EH (cell line): ENCODE measurements at regions not wholly inside any gene's neighbourhood (a gene's known extent, or its start where the extent isn't known, plus 50 kb on each side); places are given as distances from the start of the nearest gene placed in this dataset.
A peak's percentile ranks its signal among the peaks of the same experiment; 100 is the strongest.

Experiments
- DNase-seq: peaks from one replicate; pipeline ENCODE4 v3.0.0-alpha.2; 2015; ENCODE audit warnings: low read depth

DNA sequence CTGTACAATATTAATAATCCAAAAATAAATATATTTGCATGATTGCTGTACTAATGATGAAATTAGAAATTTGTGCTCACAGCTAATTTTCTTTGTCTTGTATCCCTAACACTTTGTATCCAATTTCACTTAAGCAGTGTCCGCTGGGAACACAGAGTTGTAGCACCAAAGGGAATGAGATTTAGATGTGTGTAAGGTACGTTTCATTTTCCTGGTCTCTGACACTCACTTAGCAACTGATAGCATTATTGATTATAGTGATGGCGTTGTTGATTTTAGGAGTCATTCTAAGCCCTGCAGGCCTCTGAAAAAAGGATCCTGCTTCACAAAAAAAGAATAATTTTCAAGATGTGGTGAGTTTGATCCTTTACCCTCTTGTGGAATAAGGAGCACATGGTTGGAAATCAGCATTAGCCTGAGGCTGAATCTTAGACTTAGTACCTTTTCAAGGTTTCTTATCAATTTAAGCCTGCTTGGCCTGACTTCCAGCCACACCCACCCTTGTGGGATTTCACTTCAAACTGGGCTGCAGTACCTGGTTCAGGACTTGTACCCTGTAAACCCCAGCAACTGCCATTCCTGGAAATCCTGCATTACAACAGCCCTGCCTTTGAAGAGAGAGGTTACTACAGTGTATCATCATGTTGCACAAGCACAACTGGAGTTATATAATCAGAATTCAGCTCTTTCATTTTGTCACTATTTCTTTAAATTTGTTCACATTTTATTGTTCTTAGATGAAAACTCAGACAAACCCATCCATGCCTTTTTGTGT, 116.2 kb downstream of the RND3 start:
- DNase-seq = no peak

DNA sequence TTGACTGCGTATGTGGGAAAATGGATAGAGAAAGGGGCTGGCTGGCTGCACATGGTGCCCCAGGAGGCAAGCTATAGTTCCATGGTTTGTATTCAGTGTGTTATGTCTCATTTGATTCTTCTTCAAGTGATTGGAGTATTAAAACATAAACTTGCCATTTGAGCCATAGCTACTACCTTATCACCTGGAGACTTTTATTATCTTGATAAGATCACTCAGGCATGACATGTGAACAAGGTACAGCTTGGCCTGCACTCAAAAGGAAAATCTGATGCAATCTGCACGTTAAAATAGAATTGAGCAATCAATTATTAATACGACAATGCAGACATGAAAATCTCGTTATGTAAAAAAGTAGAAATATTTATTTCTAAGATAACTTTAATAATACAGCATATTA, 116.9 kb downstream of the RND3 start:
- DNase-seq = no peak

DNA sequence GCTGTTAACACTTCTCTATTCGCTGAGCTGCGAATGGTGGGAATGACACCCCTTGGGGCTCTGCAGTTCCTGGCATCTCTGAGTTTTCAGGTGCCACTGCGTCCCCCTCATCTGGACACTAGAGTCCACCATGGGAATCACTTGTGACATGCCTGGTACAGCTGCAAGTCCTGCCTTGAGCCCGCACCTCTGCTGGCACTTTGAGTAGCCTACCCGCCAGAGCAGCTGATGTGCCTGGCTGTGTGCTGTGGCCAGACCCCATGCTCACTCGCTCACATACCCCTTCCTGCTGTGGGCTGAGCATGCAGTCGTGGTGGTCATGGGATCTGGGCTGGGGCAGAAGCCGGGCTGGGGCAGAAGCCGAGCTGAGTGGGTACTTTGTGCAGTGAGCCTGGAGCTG, 117.6 kb downstream of the RND3 start:
- DNase-seq = no peak

DNA sequence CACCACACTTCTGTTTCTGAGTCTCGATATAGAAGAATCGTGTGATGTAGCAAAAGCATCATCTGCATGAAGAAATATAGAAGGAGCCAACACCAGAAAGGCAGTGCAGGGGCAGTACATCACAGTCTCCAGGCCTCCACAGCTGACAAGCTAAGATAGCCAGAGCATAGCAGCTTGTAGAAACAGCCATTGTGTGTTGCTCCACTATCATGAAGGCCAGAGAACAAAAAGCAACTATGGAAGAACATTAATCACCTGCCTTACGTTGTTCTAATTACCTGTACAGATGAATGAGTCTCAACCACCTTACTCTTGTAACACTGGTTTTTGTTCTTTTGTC, 129.0 kb downstream of the RND3 start:
- DNase-seq = no peak

DNA sequence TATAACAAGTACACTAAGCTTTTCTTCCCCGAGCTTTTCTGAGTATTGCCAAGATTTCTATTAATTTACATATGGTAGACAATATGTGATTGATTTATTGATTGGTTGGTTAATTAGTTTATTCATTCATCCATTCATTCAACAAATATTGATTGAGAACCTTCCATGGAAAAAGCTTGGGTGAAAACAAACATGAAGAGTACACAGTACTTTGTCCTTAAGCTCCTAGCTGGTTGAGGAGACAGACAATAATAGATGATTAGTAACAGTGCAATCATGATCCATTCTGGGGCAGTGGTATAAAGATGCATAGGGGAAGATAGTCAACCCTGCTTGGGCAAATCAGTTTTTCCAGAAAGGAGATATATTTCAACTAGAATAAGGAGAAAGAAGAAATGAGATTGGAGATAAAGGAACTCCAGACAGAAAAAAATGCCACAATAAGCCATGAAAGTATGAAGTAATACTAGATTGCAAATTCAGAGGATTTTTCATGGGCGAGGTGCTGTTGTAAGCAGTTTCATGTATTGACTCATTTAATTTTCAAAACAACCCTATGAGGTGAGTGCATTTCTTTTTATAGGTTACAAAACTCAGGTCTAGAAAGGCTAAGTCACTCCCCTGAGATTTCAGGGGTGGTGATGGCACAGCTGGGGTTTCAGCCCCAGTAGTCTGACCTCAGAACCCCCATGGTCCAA, 129.5 kb downstream of the RND3 start:
- DNase-seq = no peak

DNA sequence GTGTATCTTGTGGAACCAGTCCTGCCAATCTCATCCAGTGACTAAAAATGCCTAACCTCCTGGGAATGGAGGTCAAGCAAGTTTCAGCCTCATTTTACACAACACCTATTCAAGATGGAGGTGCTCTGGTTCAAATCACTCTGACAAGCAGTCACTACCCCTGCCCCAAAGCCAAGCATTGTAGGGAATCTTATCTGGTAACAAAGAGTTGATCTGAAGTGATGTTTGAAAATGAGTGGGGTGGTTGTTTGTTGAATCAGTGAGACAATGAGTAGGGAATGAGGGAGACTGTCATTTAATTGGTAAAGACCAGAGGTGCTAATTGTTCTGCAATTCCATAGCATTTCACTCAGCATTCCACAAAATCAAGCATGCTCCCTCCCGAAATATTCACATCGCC, 132.0 kb downstream of the RND3 start:
- DNase-seq = no peak

DNA sequence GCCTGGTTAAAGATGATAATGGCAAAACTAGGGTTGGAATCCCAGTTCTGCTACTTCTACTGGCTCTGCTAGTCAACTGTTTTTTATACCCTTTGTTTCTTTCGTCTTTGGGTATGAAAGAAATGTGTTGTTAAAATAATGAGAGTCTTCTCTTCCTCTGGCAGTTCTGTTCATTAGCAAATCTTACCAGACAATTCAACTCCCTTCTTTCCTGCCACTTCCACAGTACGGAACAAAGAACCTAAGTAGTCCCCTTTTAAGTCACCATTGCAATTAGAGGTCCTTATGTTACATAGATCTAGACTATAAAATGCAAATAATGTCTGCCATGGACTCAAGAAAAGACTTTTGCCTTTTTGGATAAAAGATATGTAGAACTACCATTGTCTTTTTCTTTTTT, 134.1 kb downstream of the RND3 start:
- DNase-seq = no peak

DNA sequence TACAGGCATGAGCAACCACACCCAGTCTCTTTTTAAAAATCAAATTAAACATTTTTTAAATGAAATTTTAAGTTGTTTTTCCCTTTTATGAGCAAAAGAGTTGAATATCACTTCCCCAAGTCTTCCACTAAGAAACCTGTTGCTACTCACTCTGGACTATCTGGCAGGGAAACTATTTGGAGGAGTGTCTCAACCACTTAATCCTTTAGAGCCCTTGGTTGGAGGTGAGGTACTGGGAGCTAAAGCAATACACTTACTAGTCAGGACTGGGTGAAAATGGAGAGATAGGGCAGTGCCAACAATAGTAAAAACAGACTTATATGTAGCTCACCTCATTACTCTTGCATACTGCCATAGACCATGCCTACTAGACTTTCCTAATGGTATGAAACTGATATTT, 135.5 kb downstream of the RND3 start:
- DNase-seq = no peak

DNA sequence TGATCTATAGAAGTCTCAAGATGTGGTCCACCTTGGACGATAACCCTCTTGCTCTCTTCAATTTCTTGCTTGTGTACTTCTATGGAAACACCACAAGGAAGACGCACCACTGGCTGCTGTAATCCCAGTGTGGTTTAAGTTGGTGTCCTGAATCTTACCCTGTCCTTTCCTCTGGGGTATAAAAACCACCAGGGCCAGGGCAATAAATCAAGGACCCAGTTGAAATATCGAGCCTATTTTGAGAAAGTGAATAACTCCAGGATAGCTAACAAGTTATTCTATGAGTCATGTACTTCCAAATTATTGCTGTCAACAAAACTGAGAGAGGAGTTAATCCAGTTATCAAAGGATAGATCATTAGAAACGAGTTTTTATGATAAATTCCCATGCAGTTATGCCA, 137.0 kb downstream of the RND3 start:
- DNase-seq = no peak

DNA sequence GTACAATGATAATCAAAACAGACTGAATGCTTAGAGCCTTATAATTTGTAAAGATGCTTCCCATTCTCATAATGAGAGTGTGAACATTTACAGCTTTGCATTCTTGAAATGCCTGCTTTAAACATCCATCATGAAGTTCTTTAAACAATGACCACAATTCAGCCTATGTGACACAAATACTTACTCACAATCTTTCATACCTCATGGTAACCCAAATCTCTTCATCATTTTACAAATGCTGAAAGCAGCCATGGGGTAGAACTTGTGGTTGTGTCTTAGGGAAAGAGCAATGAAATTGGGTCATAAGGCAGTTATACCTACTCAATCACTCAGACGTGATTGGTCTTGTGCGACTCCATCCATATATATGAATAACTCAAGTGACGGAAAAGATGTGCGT, 140.7 kb downstream of the RND3 start:
- peak; percentile 18 for DNase-seq

DNA sequence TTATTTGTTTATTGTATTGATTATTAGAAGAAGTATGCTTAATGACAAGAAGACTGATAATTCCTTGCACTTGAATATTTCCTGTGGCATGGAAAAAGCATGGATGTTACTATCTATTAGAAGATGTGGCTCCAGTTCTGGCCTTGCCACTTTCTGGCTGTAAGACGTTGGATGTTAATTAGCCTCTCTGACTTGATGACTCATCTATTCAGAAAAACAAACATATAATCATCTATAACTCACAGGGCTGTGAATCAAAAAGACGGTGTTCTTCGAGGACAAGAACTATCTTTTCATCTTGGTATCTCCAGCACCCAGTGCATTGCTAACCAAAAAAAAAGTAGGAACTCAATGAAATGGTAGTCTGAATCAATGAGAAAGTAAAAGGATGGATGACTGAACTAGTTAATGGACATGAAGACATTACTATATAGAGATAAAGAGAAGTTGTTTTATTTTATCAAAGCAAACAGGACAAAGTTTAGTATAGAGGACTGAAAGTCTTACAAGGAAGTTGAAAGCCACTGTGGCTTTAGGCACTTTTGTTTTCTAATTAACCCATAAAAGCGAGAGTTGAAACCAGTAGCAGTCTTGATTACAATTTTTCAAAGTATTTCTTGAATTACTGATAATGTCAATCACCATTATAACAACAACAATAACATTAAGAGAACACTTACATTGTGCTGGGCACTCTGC, 145.3 kb downstream of the RND3 start:
- DNase-seq = no peak

DNA sequence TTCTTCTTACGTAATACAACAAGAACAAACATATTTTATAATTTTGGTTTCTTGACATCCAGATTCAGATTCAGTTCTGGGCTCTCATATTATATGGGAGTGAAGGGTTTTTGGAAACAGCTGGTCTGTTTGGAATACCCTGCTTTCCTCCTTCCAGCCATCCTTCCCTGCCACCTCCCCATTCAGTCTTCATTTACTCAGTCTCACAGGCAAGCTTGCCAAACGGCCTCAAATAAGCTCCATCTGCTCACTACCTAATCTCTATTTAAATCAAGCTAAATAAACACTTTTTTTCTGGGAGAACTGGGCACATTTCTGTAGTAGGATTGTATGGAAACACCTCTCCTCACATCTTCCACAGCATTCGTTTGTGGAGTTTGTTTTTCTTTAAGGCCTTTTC, 147.5 kb downstream of the RND3 start:
- DNase-seq = peak; percentile 53

DNA sequence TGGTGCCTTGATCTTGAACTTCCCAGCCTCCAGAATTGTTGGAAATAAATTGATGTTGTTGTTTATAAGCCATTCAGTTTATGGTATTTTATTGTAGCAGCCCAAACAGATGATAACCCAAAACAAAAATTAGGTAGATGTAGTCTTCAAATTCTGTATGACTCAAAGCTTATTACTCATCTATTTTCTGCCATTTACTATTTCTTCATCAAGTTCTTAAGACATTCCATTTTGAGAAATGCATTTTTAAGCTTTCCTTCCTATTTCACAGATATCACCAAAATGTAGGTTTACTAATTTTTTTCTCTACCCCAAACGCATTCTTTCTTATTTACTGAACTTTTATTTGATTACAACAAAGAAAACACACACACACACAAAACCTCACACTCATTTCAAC, 148.2 kb downstream of the RND3 start:
- peak; percentile 11 for DNase-seq

DNA sequence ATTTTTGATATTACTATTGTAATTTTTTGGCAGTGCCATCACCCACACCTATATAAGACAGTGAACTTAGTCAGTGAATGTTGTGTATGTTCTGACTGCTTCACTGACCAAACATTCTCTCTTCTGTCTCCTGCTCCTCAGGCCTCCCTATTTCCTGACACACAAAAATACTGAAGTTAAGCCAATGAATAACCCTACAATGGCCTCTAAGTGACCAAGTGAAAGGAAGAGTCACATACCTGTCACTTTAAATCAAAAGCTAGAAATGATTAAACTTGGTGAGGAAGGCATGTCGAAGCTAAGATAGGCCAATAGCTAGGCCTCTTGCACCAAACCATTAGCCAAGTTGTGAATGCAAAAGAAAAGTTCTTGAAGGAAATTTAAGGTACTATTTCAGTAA, 151.9 kb downstream of the RND3 start:
- DNase-seq = no peak

DNA sequence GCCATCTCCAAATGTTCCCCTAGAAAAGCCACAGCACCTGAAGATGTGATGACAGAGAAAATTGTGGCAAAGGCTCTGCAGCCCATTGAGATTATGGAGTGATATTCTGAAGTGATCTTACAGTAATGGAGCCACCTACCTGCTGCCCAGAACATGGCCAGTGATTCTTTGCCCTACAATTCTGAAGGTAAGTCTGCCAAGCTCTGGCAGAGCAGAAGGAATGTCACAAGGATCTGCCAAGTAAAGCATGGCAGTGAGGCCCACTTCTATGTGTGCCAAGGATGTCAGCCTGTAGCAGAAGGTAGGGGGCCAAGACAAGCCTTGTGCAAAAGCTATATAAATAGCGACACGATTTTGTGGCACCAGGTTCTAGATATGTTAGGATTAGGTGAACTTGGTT, 155.1 kb downstream of the RND3 start:
- no peak for DNase-seq

DNA sequence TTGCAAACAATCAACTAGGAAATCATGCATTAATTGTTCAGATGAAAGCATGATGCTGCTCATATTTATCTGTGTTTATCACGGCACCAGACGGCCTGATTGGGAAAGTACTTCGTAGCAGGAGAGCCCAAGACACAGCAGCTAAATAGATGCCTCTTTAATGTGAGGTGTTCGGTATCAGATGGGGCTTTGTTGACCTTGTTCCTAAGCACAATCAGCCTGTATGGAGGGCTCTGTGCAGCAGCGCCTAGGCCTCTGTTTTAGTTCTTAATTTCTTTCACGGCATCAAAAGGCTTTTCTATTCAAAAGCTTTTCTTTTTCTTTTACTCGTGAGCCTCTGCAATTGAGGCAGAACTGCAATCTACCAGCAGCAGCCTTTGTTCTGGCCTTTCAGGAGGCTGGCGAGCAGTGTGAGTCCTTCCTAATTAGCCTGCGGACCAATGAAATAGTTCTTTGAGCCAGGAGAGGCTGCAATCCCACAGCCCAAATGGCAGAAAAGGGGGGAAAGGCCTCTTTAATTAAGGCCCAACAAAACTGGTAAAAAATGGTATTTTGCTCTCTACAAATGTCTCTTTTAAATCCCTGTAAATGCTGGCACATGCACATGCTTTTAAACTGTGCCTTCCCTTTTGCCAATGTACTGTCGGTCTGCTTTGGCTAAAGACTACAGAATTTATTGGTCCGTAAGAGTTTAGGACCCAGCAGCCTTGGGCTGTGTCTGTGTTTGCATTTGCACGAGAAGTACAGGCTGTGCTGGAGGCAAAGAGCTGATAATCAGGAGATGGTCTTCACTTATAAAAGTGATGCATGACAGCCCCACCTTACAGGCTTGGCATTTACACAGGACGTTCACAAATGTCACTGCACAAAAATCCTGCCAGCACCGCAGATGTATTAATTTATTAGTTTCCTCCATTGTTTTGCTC, 159.6 kb downstream of the RND3 start:
- DNase-seq = no peak

DNA sequence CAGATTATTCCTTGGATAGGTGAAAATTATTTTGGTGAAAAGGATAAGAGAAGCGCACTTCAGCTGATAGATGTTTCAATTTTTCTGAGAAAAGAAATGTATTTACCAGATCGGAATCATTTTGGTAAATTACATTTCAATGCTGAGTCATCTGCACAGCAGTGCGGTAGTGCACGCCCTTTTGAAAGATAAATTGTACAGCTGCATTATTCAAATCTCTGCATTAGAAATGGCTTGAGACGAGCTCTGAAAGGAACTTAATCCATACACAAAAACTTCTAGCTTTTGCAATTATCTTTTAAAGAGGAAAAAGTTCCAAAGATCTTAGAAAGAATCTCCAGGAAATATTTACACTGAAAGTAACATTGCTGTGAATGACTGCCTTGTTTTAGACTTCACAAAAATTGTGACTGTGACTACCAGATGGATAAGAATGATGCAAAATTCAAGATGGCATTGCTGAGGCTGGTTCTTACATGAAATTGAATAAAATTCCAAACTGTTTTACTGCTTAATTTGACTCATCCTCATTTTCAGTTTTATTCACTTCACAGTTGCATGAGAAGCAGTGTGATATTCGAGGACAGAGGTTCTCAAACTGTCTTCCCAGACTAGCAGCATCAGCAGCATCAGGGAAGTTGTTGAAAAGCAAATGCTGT, 161.7 kb downstream of the RND3 start:
- no peak for DNase-seq

DNA sequence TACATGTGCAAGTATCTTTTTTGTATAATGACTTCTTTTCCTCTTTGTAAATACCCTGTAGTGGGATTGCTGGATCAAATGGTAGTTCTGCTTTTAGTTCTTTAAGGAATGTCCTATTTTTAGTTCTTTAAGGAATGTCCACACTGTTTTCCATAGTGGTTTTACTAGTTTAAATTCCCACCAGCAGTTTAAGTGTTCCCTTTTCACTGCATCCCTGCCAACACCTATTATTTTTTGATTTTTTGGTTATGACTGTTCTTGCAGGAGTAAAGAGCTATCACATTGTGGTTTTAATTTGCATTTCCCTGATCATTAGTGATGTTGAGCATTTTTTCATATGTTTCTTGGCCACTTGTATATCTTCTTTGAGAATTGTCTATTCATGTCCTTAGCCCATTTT, 164.4 kb downstream of the RND3 start:
- peak; percentile 77 for DNase-seq

DNA sequence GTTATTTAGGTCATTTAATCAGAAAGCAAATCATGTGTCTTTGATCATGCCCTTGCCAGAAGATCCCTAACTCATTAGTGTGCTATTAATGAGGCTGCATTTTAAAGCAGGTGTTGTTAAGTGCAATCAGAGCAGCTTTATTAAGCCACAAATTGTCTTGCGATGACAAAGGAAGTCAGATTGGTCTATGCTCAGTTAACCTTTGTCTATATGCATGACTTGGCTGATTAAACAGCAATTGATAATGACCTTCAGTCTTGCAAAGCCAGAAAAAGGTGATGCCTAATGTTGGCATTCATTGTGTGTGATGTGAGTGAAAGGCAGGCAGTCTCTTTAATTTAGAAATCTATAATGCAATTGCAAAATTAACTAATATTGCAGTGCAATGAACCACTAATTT, 166.9 kb downstream of the RND3 start:
- no peak for DNase-seq

DNA sequence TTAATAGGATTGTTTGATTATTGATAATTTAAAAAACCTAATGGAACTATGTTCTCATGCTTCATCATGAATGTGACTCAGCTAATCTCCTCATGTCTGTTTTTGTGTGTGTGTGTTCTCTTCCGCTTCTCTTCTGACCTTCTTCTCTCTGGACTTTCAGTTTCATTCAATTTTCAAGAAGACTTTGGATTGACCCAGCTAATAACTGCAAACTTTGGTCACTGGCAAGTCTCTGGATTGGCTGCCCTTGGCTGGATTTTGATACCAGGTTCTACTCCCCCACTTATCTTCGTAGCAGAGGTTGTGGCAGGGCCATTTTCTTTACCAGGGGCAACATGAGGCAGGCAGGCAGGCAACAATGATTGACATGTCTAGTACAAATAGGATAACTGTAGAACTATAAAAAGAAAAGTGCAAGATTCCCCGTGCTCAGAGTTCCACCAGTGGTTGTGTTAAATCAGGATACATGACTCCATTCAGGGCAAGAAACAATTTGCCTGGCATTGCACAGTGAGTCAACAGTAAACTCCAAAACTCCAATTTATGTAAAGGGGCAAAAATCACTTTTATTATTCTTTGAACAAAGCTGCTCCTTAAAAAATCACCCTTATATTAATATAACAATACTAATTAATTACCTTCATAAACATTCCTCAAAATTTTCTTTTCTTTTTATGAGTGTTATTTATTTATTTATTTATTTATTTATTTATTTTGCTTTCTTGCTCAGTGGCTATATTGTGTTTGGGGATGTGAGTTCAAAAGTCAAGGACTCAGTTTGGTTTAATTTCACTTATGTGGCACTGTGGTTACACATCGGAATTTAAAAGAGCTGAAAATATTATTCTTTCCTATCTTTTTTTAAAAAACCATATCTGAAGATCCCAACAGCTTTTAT, 167.6 kb downstream of the RND3 start:
- DNase-seq = no peak

DNA sequence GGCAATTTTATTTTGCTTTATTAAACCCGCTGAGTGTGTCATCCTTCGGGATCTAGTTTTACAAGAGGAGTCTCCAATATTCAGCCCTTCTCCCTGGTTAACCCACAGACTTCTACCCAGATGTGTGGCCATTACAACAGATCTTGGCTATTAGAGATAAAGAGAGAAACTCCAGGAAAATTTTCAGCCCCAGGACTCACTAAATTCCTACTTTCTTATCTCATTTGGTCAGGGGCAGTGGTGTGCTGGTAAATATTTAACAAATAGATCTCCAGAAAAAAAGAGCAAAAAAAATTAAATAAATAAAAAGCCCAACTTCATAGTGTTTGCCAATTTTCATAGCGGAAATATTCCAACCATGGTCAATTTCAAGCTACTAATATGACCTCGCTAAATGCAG, 168.4 kb downstream of the RND3 start:
- DNase-seq = no peak
